Motor neuron (in vitro differentiated cells): ENCODE measurements at regions not wholly inside any gene's neighbourhood (a gene's known extent, or its start where the extent isn't known, plus 50 kb on each side); places are given as distances from the start of the nearest gene placed in this dataset.
A peak's percentile ranks its signal among the peaks of the same experiment; 100 is the strongest.

Source experiments
- ATAC-seq, 8 experiments: fragments of 200-7000 bp; cut with Tn5 transposase; replicated peaks in 6 of 8; 2 replicates each; pipeline ENCODE4 v1.8.0; 2021; ENCODE audit warnings: mild to moderate bottlenecking in 8 of 8, moderate library complexity in 8 of 8
- H3K27ac ChIP-seq, 2 donors: fragments of 250-450 bp; sonication (Bioruptor Pico); 2 replicates each; pipeline ENCODE4 v1.9.0; 2021; ENCODE audit warnings: antibody characterized with exemption in 2 of 2, mild to moderate bottlenecking in 2 of 2, moderate library complexity in 1 of 2
- H3K4me1 ChIP-seq, 2 donors: fragments of 250-450 bp; sonication (Bioruptor Pico); replicated peaks in 1 of 2; 2 replicates each; pipeline ENCODE4 v1.6.1; 2021; ENCODE audit warnings: antibody characterized with exemption in 2 of 2, mild to moderate bottlenecking in 2 of 2, moderate library complexity in 1 of 2
- H3K4me3 ChIP-seq, 5 donors: fragments of 250-450 bp; sonication (Bioruptor Pico); 2 replicates each; pipeline ENCODE4 v1.9.0; 2021; ENCODE audit warnings: antibody characterized with exemption in 5 of 5, mild to moderate bottlenecking in 5 of 5, moderate library complexity in 4 of 5
- WGBS, 10 experiments: fragments of 450-650 bp; shearing (Covaris generic); methylation state at CpG; one replicate each; pipeline ENCODE4 v1.0.0; 2022; 5-methylcytosine and 5-hydroxymethylcytosine counted together
- in situ Hi-C, 9 experiments: fragments of 400-800 bp; cut with MboI; loops; one replicate each; pipeline ENCODE4 v1.15.0; 2021; ENCODE audit warnings: low sequenced_read_pairs in 9 of 9, low pct_unique_long_range_greater_than_20kb in 2 of 9; ENCODE audit not compliant: unreplicated experiment in 9 of 9

- ATAC-seq, result no peak
Observed at GRCh38 chr12:107826276-107826675, 51.8 kb downstream of the ASCL4 start.

DNA sequence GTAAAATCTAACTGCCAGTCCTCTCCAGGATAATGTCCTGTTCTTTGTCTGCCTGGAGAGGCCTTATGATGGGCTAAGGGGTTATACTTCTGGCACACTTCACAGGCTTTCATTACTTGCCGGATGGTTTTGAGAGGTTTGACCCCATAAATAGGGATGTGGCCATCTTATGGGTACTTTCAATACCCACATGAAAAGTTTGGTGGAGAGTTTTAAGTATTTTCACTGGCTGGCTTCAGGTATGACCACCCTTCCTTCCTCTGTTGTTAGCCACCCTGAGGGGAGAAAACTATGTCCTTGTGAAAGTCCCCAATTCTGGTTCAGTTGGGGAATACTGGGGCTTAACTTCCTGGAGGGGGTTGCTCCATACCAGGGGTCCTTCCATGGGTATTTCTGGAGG lies 54.8 kb downstream of the ASCL4 start:
- H3K4me1 ChIP-seq, result no peaks in the 10 kb centered on the region
- WGBS, 10 experiments, result 33 to 100% (median 61%) methylated on average over 1 of the region's 1 CpG; no CpG with 5 or more reads in 6 of the 10 experiments
- no peak overlapping the region for H3K4me3 ChIP-seq
- no peak overlapping the region for H3K27ac ChIP-seq
- in situ Hi-C loops, result no loop called here
- ATAC-seq, result no peak

More at GRCh38 chr12:107826276-107826675, 51.8 kb downstream of the ASCL4 start:
- Histone ChIP-seq H3K27ac (no peak overlapping the region), H3K4me1 (no peaks in the 10 kb centered on the region), H3K4me3 (no peak overlapping the region)
- in situ Hi-C loops, result no loop called here
- WGBS, 10 experiments, result 0 to 91% (median 52%) methylated on average over 1 to 9 of the region's 9 CpGs; no CpG with 5 or more reads in 3 of the 10 experiments

GRCh38 chr12:107832441-107832840 lies 57.9 kb downstream of the ASCL4 start:
- Histone ChIP-seq H3K4me1 (no peaks in the 10 kb centered on the region), H3K4me3 (no peak overlapping the region), H3K27ac (no peak overlapping the region)
- in situ Hi-C loops, result no loop called here
- ATAC-seq, result no peak
- 0 to 55% (median 21%) methylated on average over 1 to 3 of the region's 4 CpGs; no CpG with 5 or more reads in 4 of the 10 experiments for WGBS, 10 experiments

DNA sequence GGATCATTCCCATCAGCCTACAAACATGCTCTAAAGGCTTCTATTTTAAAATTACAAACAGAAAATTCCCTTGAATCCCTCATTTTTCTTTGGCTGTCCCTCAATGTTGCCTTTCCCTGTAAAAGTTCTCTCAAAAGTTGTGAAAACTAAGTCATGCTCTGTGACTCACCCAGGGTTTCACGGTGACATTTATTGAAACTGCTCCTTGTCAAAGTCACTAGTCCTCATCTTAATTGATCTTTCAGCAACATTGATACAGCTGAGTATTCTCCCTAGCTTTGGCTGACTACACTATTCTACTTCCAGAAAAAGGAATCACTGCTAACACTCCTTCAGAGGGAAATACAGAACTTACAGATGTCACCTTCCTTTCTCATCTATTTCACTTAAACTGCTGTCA lies 65.7 kb downstream of the ASCL4 start:
- no peak for ATAC-seq
- Histone ChIP-seq H3K4me3 (no peak overlapping the region), H3K4me1 (peaks cover 0 to 3% of the 10 kb centered on the region in 2 donors), H3K27ac (no peak overlapping the region)
- WGBS, 10 experiments, result 0 to 78% (median 60%) methylated on average over 1 of the region's 1 CpG; no CpG with 5 or more reads in 3 of the 10 experiments
- in situ Hi-C loops, result no loop called here

DNA sequence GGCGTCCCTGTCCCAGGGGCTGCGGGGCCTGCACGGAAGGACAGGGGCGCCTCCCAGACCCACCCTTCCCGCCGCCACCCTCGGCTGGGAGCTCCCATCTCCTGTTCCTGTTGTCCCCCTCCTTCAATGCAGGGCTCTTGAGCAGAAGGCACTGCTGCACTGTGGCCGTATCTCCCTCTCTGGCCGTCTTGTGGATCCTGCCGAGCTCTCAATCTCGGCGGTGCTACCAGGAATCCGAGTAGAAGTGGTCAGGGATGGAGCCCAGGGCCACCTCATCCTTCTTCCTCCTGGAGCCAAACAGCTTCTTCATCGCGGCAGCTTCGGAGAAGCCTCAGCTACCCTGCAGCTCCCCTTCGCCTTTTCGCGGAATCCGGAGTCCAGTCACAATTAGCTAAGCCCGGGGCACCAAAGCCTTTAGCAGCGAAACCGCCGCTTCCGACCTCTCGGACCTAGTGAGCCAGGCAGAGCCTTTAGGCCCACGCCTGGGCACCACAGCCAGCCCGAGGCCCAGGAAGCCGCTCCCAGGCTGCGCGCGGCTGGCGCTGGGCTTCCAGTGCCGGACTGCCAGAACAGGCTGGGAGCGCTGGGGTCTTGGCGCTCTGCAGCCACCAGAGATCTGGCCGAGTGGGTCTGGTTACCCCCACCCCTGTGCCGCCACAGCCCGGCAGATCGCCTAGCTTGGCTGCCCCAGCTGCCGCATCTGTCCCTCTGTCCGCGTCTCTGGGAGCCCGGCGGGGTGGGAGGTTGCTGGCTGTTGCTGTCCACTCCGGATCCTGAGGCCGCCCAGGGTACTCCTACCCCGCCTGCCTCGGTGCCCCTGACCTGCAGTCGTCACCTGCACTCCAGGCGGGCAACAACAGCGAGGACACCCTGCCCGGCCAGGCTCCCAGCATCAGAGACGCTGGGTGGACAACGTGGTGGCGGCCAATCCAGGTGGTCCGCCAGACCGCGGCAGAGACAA lies 69.1 kb downstream of the ASCL4 start:
- WGBS, 10 experiments, result 0 to 7% (median 3%) methylated on average over 2 to 11 of the region's 59 CpGs; no CpG with 5 or more reads in 2 of the 10 experiments
- in situ Hi-C loops, result no loop called here
- peak; percentile 54 to 72 (median 67) for ATAC-seq
- no peak overlapping the region for H3K27ac ChIP-seq
- H3K4me3 ChIP-seq, result peak overlapping the region; percentile 5 to 31 (median 25)
- peaks cover 0 to 3% of the 10 kb centered on the region in 2 donors for H3K4me1 ChIP-seq

DNA sequence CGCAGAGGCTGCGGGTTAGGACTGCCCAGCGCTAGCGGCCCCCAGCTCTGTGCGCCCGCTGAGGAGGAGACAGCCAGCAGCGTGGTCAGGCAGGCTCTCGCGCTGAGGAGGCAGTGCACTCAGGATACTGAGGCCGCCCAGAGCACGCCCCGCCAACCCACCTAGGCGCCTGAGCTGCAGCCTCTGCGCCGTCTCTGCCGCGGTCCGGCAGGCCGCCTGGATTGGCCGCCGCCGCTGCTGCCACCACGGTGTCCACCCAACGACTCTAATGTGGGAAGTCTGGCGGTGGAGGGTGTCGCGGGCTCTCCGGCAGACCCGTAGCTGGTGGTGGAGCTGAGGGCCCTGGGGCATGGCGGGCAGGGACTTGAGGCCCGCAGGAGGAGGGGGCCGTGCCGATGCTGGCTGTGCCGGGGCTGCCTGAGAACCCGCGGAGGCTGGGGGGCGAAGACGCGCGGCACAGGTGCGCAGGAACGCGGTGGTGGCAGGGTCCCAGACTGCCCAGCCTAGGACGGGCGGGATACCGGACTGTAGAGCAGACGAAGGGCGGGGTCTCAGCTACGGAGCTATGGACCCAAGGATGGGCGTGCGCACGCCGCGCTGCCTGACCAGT lies 69.9 kb downstream of the ASCL4 start:
- 0 to 5% (median 0%) methylated on average over 1 to 9 of the region's 54 CpGs; no CpG with 5 or more reads in 7 of the 10 experiments for WGBS, 10 experiments
- in situ Hi-C loops, result no loop called here
- H3K4me3 ChIP-seq, result peak overlapping the region; percentile 5 to 31 (median 25)

GRCh38 chr12:107845226-107845979 lies 70.9 kb downstream of the ASCL4 start:
- in situ Hi-C loops, result no loop called here
- Histone ChIP-seq H3K4me3 (no peak overlapping the region), H3K4me1 (peaks cover 0 to 3% of the 10 kb centered on the region in 2 donors), H3K27ac (no peak overlapping the region)
- ATAC-seq, result no peak
- 6 to 9% methylated on average over 9 to 12 of the region's 51 CpGs; no CpG with 5 or more reads in 8 of the 10 experiments for WGBS, 10 experiments

More for the DNA sequence above, 69.9 kb downstream of the ASCL4 start:
- Histone ChIP-seq H3K4me1 (peaks cover 0 to 3% of the 10 kb centered on the region in 2 donors), H3K27ac (no peak overlapping the region)
- ATAC-seq, result peak; percentile 44 to 87 (median 82)

DNA sequence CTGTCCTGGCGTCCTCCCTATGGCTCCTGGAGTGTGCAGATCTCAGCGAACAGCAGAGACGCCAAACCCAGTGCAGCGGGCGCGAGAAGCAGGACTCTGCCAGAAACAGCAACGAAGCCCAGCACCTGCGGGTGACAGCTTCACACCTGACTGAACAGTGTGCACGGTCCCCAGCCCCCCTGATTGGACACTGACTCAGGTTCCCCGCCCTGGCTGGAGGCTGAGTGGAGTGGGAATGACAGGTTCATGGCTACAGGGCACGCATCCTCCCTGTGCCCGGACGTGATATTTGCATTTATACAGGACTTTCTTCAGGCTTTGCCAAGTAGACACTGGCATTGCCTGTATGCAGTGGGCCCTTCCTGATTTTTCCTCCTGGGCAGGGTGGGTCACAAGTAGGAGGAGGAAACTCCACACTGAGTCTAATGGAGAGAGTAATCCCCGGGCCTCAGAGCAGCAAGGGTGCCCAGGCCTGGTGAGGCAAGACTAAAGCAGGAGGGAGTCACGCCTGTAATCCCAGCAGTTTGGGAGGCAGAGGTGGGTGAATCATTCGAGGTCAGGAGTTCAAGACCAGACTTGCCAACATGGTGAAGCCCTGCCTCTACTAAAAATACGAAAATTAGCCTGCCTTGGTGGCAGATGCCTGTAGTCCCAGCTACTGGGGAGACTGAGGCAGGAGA lies 71.6 kb downstream of the ASCL4 start:
- Histone ChIP-seq H3K27ac (no peak overlapping the region), H3K4me1 (peaks cover 0 to 3% of the 10 kb centered on the region in 2 donors), H3K4me3 (no peak overlapping the region)
- in situ Hi-C loops, result no loop called here
- 27 to 60% (median 50%) methylated on average over 1 to 7 of the region's 17 CpGs; no CpG with 5 or more reads in 5 of the 10 experiments for WGBS, 10 experiments
- no peak for ATAC-seq

DNA sequence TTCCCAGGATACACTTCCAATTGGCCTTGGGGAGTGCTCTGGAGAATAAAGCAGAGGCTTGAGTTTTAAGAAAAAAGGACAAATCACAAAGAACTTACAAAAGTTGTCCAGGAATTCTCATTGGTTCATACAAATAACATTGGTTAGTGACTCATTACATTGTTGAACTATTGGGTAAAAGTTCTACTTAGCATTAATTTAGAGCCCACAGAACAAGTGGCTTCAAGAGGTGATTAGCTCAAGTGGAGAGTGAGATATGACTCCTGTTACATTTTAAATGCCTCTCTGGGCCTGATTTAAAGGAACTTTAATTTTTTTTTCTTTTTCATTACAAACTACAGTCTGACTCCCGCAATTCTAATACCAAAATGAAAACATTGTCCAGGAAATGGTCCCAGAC lies 72.9 kb downstream of the ASCL4 start:
- no peak for ATAC-seq
- 0 to 83% (median 47%) methylated on average over 1 of the region's 1 CpG; no CpG with 5 or more reads in 2 of the 10 experiments for WGBS, 10 experiments
- Histone ChIP-seq H3K4me3 (no peak overlapping the region), H3K27ac (no peak overlapping the region), H3K4me1 (peaks cover 0 to 3% of the 10 kb centered on the region in 2 donors)
- in situ Hi-C loops, result no loop called here

DNA sequence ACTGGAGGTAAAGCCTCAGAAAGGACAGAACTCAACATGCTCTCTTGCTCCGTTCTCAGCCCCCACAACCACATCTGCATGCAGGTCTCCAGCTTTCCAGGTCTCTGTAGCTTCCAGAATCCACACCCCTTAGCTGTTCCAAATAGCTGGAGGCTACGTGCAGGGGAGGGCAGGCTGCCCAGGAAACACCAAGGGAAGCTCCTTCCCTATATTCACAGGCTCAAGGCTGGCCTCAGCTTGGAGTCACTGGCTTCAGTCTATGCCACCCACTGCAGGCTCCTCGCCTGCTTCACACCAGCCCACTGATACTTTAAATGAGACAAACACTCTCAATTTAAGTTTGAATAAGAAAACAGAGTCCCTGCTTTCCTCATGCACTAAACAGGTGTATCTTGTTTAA lies 73.3 kb downstream of the ASCL4 start:
- in situ Hi-C loops, result no loop called here
- ATAC-seq, result no peak
- Histone ChIP-seq H3K4me1 (peaks cover 0 to 2% of the 10 kb centered on the region in 2 donors), H3K4me3 (no peak overlapping the region), H3K27ac (no peak overlapping the region)
- 0 to 70% (median 21%) methylated on average over 1 to 3 of the region's 3 CpGs; no CpG with 5 or more reads in 5 of the 10 experiments for WGBS, 10 experiments

GRCh38 chr12:107853479-107853878 lies 79.0 kb downstream of the ASCL4 start:
- in situ Hi-C loops, result no loop called here
- no peaks in the 10 kb centered on the region for H3K4me1 ChIP-seq
- no peak for ATAC-seq
- no peak overlapping the region for H3K27ac ChIP-seq
- 0 to 78% (median 43%) methylated on average over 2 to 3 of the region's 3 CpGs; no CpG with 5 or more reads in 1 of the 10 experiments for WGBS, 10 experiments
- H3K4me3 ChIP-seq, result no peak overlapping the region

DNA sequence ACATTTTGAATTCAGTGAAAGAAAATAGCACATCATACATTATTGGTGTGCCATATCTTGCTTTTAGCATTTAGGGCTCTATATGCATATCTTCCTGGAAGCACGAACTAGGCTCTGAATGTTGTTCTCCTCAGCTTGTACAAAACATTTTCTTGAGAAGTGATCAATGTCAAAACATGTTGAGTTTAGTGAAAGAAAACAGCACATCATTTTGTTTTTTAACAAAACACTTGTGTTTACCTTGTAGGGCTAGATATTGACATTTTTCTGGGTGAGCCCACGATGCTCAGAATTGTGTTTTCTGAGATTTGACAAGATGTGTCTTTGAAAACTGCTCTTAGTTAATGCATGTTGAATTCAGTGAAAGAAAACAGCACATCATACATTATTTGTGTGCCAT lies 81.0 kb downstream of the ASCL4 start:
- no peak overlapping the region for H3K27ac ChIP-seq
- H3K4me1 ChIP-seq, result no peaks in the 10 kb centered on the region
- no peak overlapping the region for H3K4me3 ChIP-seq
- 20 to 83% (median 47%) methylated on average over 1 to 2 of the region's 2 CpGs for WGBS, 10 experiments
- in situ Hi-C loops, result no loop called here
- no peak for ATAC-seq
